ENCODE measurements at regions not wholly inside any gene's neighbourhood (a gene's known extent, or its start where the extent isn't known, plus 50 kb on each side); places are given as distances from the start of the nearest gene placed in this dataset.

DNA sequence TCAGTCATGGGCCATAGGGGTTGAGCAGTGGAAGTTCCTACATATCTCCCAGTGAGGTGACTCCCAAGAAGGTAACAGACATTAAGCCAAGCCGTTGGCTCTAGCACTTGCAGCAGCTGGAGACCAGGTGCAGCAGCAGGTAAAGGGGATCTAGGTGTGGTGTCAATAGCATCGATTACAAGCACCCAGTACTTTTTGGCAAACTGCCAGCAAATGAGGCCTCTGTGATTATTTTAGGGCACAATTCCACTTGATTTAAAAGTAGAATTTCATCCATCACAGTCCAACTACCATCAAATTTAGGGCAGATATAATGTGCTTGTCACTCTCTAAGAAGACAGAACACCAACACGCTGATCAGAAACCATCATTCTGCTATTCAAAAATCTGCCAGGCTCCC is 224.1 kb upstream of the EGLN3 start:
- TF ChIP-seq, protein P1, sequence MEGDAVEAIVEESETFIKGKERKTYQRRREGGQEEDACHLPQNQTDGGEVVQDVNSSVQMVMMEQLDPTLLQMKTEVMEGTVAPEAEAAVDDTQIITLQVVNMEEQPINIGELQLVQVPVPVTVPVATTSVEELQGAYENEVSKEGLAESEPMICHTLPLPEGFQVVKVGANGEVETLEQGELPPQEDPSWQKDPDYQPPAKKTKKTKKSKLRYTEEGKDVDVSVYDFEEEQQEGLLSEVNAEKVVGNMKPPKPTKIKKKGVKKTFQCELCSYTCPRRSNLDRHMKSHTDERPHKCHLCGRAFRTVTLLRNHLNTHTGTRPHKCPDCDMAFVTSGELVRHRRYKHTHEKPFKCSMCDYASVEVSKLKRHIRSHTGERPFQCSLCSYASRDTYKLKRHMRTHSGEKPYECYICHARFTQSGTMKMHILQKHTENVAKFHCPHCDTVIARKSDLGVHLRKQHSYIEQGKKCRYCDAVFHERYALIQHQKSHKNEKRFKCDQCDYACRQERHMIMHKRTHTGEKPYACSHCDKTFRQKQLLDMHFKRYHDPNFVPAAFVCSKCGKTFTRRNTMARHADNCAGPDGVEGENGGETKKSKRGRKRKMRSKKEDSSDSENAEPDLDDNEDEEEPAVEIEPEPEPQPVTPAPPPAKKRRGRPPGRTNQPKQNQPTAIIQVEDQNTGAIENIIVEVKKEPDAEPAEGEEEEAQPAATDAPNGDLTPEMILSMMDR (IDR thresholded peaks at IDR 0.05; ENCODE audit: low read depth, low read length) = no peak
- no peak for TF ChIP-seq EZH2phosphoT487 (IDR thresholded peaks at IDR 0.05; ENCODE audit: low read depth)

Data from OCI-LY3 (cell line).